HEK293 (cell line): ENCODE measurements at regions not wholly inside any gene's neighbourhood (a gene's known extent, or its start where the extent isn't known, plus 50 kb on each side); places are given as distances from the start of the nearest gene placed in this dataset.
A peak's percentile ranks its signal among the peaks of the same experiment; 100 is the strongest.

Experiments used
- CTCF ChIA-PET: fragments of 350-600 bp; formaldehyde crosslinking; extraction: SDS; loops from one replicate; lab custom pipeline; 2021; ENCODE audit warnings: antibody characterized with exemption; lab: Yijun Ruan, JAX
- POLR2A ChIA-PET: fragments of 300-600 bp; formaldehyde crosslinking; extraction: SDS; loops from one replicate; lab custom pipeline; 2020; ENCODE audit warnings: antibody characterized with exemption, inconsistent platforms; lab: Yijun Ruan, JAX
- H3K27ac ChIP-seq: fragments of 200-500 bp; sonication (Bioruptor generic); 2 replicates; pipeline ENCODE4 v1.5.1; 2014; ENCODE audit warnings: low read depth, low read length, control low read depth, inconsistent platforms; ENCODE audit errors: extremely low read depth
- H3K36me3 ChIP-seq, 2 experiments: fragments of 200-500 bp in 1 of 2; sonication (Bioruptor generic) in 1 of 2; 1 replicate in 1 of 2; 2 replicates in 1 of 2; pipeline ENCODE4 v1.5.1; 2014 to 2017; ENCODE audit warnings: inconsistent platforms in 2 of 2, low read length in 2 of 2; ENCODE audit not compliant: control insufficient read depth in 2 of 2, insufficient read depth in 1 of 2
- H3K4me1 ChIP-seq: fragments of 200-500 bp; sonication (Bioruptor generic); 2 replicates; pipeline ENCODE4 v1.5.1; 2014; ENCODE audit warnings: mild to moderate bottlenecking, low read length, inconsistent platforms; ENCODE audit not compliant: control insufficient read depth, insufficient read depth
- H3K4me3 ChIP-seq: 2 replicates; pipeline ENCODE4 v1.5.1; 2011; ENCODE audit warnings: low read depth, mild to moderate bottlenecking, control low read depth, low read length, moderate library complexity
- H3K9me3 ChIP-seq: fragments of 200-500 bp; sonication (Bioruptor generic); 2 replicates; pipeline ENCODE4 v1.5.1; 2014; ENCODE audit warnings: low read depth, low read length, inconsistent platforms; ENCODE audit not compliant: control insufficient read depth, insufficient read depth
- FEZF1 ChIP-seq: fragments of 450-650 bp; formaldehyde crosslinking; IDR thresholded peaks from 2 replicates; pipeline ENCODE4 v1.5.1; 2016; ENCODE audit warnings: missing biosample characterization, missing genetic modification characterization
- GLIS1 ChIP-seq: fragments of 450-650 bp; formaldehyde crosslinking; IDR thresholded peaks from 2 replicates; pipeline ENCODE4 v1.5.1; 2016; ENCODE audit warnings: missing biosample characterization, missing genetic modification characterization
- PATZ1 ChIP-seq: fragments of 450-650 bp; formaldehyde crosslinking; IDR thresholded peaks from 2 replicates; pipeline ENCODE4 v1.5.1; 2016; ENCODE audit warnings: missing biosample characterization, missing genetic modification characterization
- PRDM10 ChIP-seq: fragments of 450-650 bp; formaldehyde crosslinking; IDR thresholded peaks from 2 replicates; pipeline ENCODE4 v1.5.1; 2016; ENCODE audit warnings: missing biosample characterization, missing genetic modification characterization
- SCRT2 ChIP-seq: fragments of 450-650 bp; formaldehyde crosslinking; IDR thresholded peaks from 2 replicates; pipeline ENCODE4 v1.5.1; 2016; ENCODE audit warnings: missing biosample characterization, missing genetic modification characterization
- SP7 ChIP-seq: fragments of 450-650 bp; formaldehyde crosslinking; IDR thresholded peaks from 2 replicates; pipeline ENCODE4 v1.5.1; 2016; ENCODE audit warnings: missing biosample characterization, missing genetic modification characterization
- ZBTB21 ChIP-seq: fragments of 450-650 bp; formaldehyde crosslinking; IDR thresholded peaks from 2 replicates; pipeline ENCODE4 v1.5.1; 2017; ENCODE audit warnings: missing biosample characterization, missing genetic modification characterization
- ZNF140 ChIP-seq: fragments of 450-650 bp; formaldehyde crosslinking; IDR thresholded peaks from 2 replicates; pipeline ENCODE4 v1.5.1; 2016; ENCODE audit warnings: missing biosample characterization, missing genetic modification characterization
- ZNF184 ChIP-seq: fragments of 450-650 bp; IDR thresholded peaks from 2 replicates; pipeline ENCODE4 v1.5.1; 2018; ENCODE audit warnings: missing biosample characterization, mild to moderate bottlenecking, missing genetic modification characterization
- ZNF24 ChIP-seq: fragments of 450-650 bp; formaldehyde crosslinking; IDR thresholded peaks from 2 replicates; pipeline ENCODE4 v1.5.1; 2016; ENCODE audit warnings: missing biosample characterization, missing genetic modification characterization
- ZNF302 ChIP-seq: fragments of 450-650 bp; formaldehyde crosslinking; IDR thresholded peaks from 2 replicates; pipeline ENCODE4 v1.5.1; 2016; ENCODE audit warnings: missing biosample characterization, missing genetic modification characterization, low read depth
- ZNF341 ChIP-seq: fragments of 450-650 bp; formaldehyde crosslinking; IDR thresholded peaks from 2 replicates; pipeline ENCODE4; 2016; ENCODE audit warnings: low read depth, missing biosample characterization, missing genetic modification characterization
- ZNF621 ChIP-seq: fragments of 450-650 bp; formaldehyde crosslinking; IDR thresholded peaks from 2 replicates; pipeline ENCODE4 v1.5.1; 2017; ENCODE audit warnings: missing biosample characterization, missing genetic modification characterization
- ZNF664 ChIP-seq: fragments of 450-650 bp; formaldehyde crosslinking; IDR thresholded peaks from 2 replicates; pipeline ENCODE4 v1.5.1; 2016; ENCODE audit warnings: missing biosample characterization, missing genetic modification characterization
- TF ChIP-seq, protein P1 (sequence below): fragments of 450-650 bp; formaldehyde crosslinking; IDR thresholded peaks from 2 replicates; pipeline ENCODE4 v1.5.1; 2016; ENCODE audit warnings: missing biosample characterization, missing genetic modification characterization
- TF ChIP-seq, protein P2 (sequence below): fragments of 450-650 bp; formaldehyde crosslinking; IDR thresholded peaks from 2 replicates; pipeline ENCODE4 v1.5.1; 2016; ENCODE audit warnings: missing biosample characterization, missing genetic modification characterization
- TF ChIP-seq, protein P3 (sequence below): fragments of 450-650 bp; formaldehyde crosslinking; IDR thresholded peaks from 2 replicates; pipeline ENCODE4; 2016; ENCODE audit warnings: missing biosample characterization, missing genetic modification characterization
- TF ChIP-seq, protein P4 (sequence below): fragments of 450-650 bp; formaldehyde crosslinking; IDR thresholded peaks from 2 replicates; pipeline ENCODE4 v1.5.1; 2017; ENCODE audit warnings: missing biosample characterization, missing genetic modification characterization
- TF ChIP-seq, protein P5 (sequence below): fragments of 450-650 bp; formaldehyde crosslinking; IDR thresholded peaks from 2 replicates; pipeline ENCODE4 v1.5.1; 2016; ENCODE audit warnings: missing biosample characterization, missing genetic modification characterization

GRCh38 chr20:50347284-50348063 lies 156.8 kb downstream of the CEBPB start:
- no peaks in the 10 kb centered on the region for H3K4me1 ChIP-seq
- TF ChIP-seq SCRT2 (tag by site-specific recombination) (no peak), ZNF664 (tag by site-specific recombination) (peak; percentile 87), FEZF1 (tag by site-specific recombination) (no peak)
- ChIA-PET POLR2A (no interaction called here), CTCF (no interaction called here)
- no peaks in the 10 kb centered on the region for H3K36me3 ChIP-seq
- no peak overlapping the region for H3K4me3 ChIP-seq
- H3K27ac ChIP-seq = no peak overlapping the region
- no peaks in the 10 kb centered on the region for H3K9me3 ChIP-seq

DNA sequence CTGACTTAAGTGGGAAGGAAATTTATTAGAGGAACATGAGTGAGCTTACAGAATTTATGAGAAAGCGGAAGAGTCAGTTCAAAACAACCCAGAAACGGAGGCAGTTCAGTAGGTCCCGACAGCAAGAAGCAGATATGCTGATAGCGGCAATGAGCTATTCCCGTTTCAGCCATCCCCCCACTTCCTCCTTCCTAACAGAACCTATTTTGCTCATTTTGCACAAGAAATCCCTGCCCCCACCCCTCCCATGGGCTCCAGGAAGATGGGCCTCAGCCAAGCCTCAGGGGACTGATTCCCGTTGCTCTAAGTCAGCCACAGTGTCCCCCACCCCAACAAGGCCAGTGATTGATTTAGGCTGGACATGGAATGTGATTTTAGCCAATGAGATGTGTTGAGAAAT lies 157.5 kb downstream of the CEBPB start:
- POLR2A ChIA-PET = no interaction called here
- Histone ChIP-seq H3K9me3 (no peaks in the 10 kb centered on the region), H3K4me3 (no peak overlapping the region), H3K36me3 (no peaks in the 10 kb centered on the region), H3K4me1 (no peaks in the 10 kb centered on the region), H3K27ac (no peak overlapping the region)
- CTCF ChIA-PET = no interaction called here
- TF ChIP-seq, protein P1, sequence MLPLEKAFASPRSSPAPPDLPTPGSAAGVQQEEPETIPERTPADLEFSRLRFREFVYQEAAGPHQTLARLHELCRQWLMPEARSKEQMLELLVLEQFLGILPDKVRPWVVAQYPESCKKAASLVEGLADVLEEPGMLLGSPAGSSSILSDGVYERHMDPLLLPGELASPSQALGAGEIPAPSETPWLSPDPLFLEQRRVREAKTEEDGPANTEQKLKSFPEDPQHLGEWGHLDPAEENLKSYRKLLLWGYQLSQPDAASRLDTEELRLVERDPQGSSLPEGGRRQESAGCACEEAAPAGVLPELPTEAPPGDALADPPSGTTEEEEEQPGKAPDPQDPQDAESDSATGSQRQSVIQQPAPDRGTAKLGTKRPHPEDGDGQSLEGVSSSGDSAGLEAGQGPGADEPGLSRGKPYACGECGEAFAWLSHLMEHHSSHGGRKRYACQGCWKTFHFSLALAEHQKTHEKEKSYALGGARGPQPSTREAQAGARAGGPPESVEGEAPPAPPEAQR (tag by site-specific recombination) = no peak
- TF ChIP-seq PRDM10 (tag by site-specific recombination) (no peak), ZNF341 (tag by site-specific recombination) (no peak), ZBTB21 (tag by site-specific recombination) (no peak), GLIS1 (tag by site-specific recombination) (no peak), PATZ1 (tag by site-specific recombination) (no peak), ZNF302 (tag by site-specific recombination) (no peak), SP7 (no peak), ZNF621 (no peak), ZNF184 (no peak), ZNF140 (tag by site-specific recombination) (no peak), ZNF24 (tag by site-specific recombination) (no peak), FEZF1 (tag by site-specific recombination) (no peak)
- TF ChIP-seq, protein P2, sequence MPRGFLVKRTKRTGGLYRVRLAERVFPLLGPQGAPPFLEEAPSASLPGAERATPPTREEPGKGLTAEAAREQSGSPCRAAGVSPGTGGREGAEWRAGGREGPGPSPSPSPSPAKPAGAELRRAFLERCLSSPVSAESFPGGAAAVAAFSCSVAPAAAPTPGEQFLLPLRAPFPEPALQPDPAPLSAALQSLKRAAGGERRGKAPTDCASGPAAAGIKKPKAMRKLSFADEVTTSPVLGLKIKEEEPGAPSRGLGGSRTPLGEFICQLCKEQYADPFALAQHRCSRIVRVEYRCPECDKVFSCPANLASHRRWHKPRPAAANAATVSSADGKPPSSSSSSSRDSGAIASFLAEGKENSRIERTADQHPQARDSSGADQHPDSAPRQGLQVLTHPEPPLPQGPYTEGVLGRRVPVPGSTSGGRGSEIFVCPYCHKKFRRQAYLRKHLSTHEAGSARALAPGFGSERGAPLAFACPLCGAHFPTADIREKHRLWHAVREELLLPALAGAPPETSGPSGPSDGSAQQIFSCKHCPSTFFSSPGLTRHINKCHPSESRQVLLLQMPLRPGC (tag by site-specific recombination) = no peak
- TF ChIP-seq, protein P3, sequence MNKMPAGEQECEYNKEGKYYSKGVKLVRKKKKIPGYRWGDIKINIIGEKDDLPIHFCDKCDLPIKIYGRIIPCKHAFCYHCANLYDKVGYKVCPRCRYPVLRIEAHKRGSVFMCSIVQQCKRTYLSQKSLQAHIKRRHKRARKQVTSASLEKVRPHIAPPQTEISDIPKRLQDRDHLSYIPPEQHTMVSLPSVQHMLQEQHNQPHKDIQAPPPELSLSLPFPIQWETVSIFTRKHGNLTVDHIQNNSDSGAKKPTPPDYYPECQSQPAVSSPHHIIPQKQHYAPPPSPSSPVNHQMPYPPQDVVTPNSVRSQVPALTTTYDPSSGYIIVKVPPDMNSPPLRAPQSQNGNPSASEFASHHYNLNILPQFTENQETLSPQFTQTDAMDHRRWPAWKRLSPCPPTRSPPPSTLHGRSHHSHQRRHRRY = no peak
- TF ChIP-seq, protein P4, sequence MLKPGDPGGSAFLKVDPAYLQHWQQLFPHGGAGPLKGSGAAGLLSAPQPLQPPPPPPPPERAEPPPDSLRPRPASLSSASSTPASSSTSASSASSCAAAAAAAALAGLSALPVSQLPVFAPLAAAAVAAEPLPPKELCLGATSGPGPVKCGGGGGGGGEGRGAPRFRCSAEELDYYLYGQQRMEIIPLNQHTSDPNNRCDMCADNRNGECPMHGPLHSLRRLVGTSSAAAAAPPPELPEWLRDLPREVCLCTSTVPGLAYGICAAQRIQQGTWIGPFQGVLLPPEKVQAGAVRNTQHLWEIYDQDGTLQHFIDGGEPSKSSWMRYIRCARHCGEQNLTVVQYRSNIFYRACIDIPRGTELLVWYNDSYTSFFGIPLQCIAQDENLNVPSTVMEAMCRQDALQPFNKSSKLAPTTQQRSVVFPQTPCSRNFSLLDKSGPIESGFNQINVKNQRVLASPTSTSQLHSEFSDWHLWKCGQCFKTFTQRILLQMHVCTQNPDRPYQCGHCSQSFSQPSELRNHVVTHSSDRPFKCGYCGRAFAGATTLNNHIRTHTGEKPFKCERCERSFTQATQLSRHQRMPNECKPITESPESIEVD (tag by site-specific recombination) = no peak
- TF ChIP-seq, protein P5, sequence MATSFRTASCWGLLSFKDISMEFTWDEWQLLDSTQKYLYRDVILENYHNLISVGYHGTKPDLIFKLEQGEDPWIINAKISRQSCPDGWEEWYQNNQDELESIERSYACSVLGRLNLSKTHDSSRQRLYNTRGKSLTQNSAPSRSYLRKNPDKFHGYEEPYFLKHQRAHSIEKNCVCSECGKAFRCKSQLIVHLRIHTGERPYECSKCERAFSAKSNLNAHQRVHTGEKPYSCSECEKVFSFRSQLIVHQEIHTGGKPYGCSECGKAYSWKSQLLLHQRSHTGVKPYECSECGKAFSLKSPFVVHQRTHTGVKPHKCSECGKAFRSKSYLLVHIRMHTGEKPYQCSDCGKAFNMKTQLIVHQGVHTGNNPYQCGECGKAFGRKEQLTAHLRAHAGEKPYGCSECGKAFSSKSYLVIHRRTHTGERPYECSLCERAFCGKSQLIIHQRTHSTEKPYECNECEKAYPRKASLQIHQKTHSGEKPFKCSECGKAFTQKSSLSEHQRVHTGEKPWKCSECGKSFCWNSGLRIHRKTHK (tag by site-specific recombination) = no peak
